GM12878 (cell line): ENCODE measurements at regions not wholly inside any gene's neighbourhood (a gene's known extent, or its start where the extent isn't known, plus 50 kb on each side); places are given as distances from the start of the nearest gene placed in this dataset.

ENCODE experiments used
- ATAC-seq: fragments of 200-7000 bp; cut with Tn5 transposase; 3 replicates; pipeline ENCODE4 v1.9.1; 2020; ENCODE audit warnings: mild to moderate bottlenecking, moderate library complexity
- BruUV-seq: library from RNA; stranded (reverse); fragments of 400-500 nt; replicated peaks from 2 replicates; lab custom pipeline; 2021; lab: Mats Ljungman, UMichigan
- CTCF ChIA-PET: fragments of 300-600 bp; sonication (Branson Sonifier 250); formaldehyde crosslinking; extraction: SDS; loops from one replicate; lab custom pipeline; 2021; ENCODE audit warnings: inconsistent platforms; lab: Yijun Ruan, JAX
- POLR2A ChIA-PET: fragments of 350-600 bp; formaldehyde crosslinking; extraction: SDS; loops from one replicate; lab custom pipeline; 2021; ENCODE audit warnings: inconsistent platforms; lab: Charles Lee
- RAD21 ChIA-PET: fragments of 300-600 bp; sonication (Branson Sonifier 250); formaldehyde crosslinking; loops from one replicate; lab custom pipeline; 2023; ENCODE audit warnings: antibody characterized with exemption; ENCODE audit not compliant: unreplicated experiment; lab: Charles Lee
- SMC1A ChIA-PET: fragments of 300-600 bp; sonication (Branson Sonifier 250); formaldehyde crosslinking; loops from one replicate; lab custom pipeline; 2023; ENCODE audit not compliant: unreplicated experiment, uncharacterized antibody; lab: Charles Lee
- DNase-seq: peaks from one replicate; pipeline ENCODE4 v3.0.0-alpha.2; 2011; ENCODE audit warnings: low read depth, low spot score
- FAIRE-seq: peaks from 3 replicates; lab custom pipeline; 2011; peaks lifted over from hg19 to GRCh38; lab: Jason Lieb, UNC
- H2AFZ ChIP-seq: 2 replicates; pipeline ENCODE4 v1.6.0; 2011; ENCODE audit warnings: low read depth, low read length, control low read depth; ENCODE audit not compliant: control insufficient read depth
- H3K27ac ChIP-seq: 2 replicates; pipeline ENCODE4 v1.5.1; 2011; ENCODE audit warnings: control low read depth; ENCODE audit not compliant: control insufficient read depth, insufficient read depth
- H3K27me3 ChIP-seq, 2 experiments: replicated peaks in 1 of 2; 2 replicates each; pipeline versions ENCODE4 v1.6.0 to v1.6.1; 2011; ENCODE audit warnings: low read length in 1 of 2; ENCODE audit not compliant: control insufficient read depth in 2 of 2, insufficient read depth in 2 of 2
- H3K36me3 ChIP-seq, 2 experiments: 2 replicates each; pipeline ENCODE4 v1.5.1; 2011; ENCODE audit warnings: low read length in 1 of 2; ENCODE audit not compliant: control insufficient read depth in 2 of 2, insufficient read depth in 2 of 2
- H3K4me1 ChIP-seq: 2 replicates; pipeline ENCODE4 v1.6.1; 2011; ENCODE audit warnings: mild to moderate bottlenecking, low read length, moderate library complexity, mixed read lengths; ENCODE audit not compliant: control insufficient read depth, insufficient read depth
- H3K4me2 ChIP-seq: 2 replicates; pipeline ENCODE4 v1.6.0; 2011; ENCODE audit warnings: control low read depth; ENCODE audit not compliant: control insufficient read depth, insufficient read depth
- H3K4me3 ChIP-seq: fragments of 200-600 bp; sonication (generic); 2 replicates; pipeline ENCODE4 v1.5.1; 2016
- H3K79me2 ChIP-seq: 2 replicates; pipeline ENCODE4 v1.6.0; 2011; ENCODE audit warnings: low read length; ENCODE audit not compliant: control insufficient read depth, insufficient read depth
- H3K9ac ChIP-seq: 2 replicates; pipeline ENCODE4 v1.8.0; 2011; ENCODE audit warnings: low read length, control low read depth, mixed read lengths; ENCODE audit not compliant: control insufficient read depth, insufficient read depth
- H3K9me3 ChIP-seq: replicated peaks from 3 replicates; pipeline ENCODE4 v1.5.1; 2011; ENCODE audit warnings: mild to moderate bottlenecking, low read length; ENCODE audit not compliant: control insufficient read depth, insufficient read depth
- H4K20me1 ChIP-seq: 2 replicates; pipeline ENCODE4 v1.6.0; 2011; ENCODE audit not compliant: control insufficient read depth, insufficient read depth
- CREM ChIP-seq: IDR thresholded peaks from 2 replicates; pipeline ENCODE4 v1.6.1; 2014; ENCODE audit warnings: antibody characterized with exemption, low read depth
- ESRRA ChIP-seq: IDR thresholded peaks from 2 replicates; pipeline ENCODE4 v1.6.1; 2012; ENCODE audit warnings: mild to moderate bottlenecking, low read length, improper control_type of control experiment
- HDAC2 ChIP-seq: fragments of 200-600 bp; sonication (generic); IDR thresholded peaks from 2 replicates; pipeline ENCODE4 v1.6.1; 2017
- HDAC6 ChIP-seq: fragments of 200-600 bp; sonication (generic); IDR thresholded peaks from one replicate; pipeline ENCODE4 v1.8.0; 2017; ENCODE audit warnings: antibody characterized with exemption; ENCODE audit not compliant: unreplicated experiment
- MYB ChIP-seq: fragments of 150-350 bp; IDR thresholded peaks from 2 replicates; pipeline ENCODE4 v1.6.1; 2014; ENCODE audit warnings: mild to moderate bottlenecking, low read depth, low read length, borderline replicate concordance
- NBN ChIP-seq: fragments of 450-650 bp; IDR thresholded peaks from 2 replicates; pipeline ENCODE4 v1.6.1; 2016
- NFYA ChIP-seq: IDR thresholded peaks from 2 replicates; pipeline ENCODE4 v1.6.1; 2011; ENCODE audit warnings: low read depth, mild to moderate bottlenecking, low read length, improper control_type of control experiment, borderline replicate concordance
- POLR2AphosphoS2 ChIP-seq: IDR thresholded peaks from 2 replicates; pipeline ENCODE4 v1.6.1; 2011; ENCODE audit warnings: low read depth, mild to moderate bottlenecking, low read length, improper control_type of control experiment, moderate library complexity
- TARDBP ChIP-seq: IDR thresholded peaks from 2 replicates; pipeline ENCODE4 v1.6.1; 2016; ENCODE audit warnings: borderline replicate concordance
- ZNF384 ChIP-seq: IDR thresholded peaks from 2 replicates; pipeline ENCODE4 v1.6.1; 2012; ENCODE audit warnings: low read depth, mild to moderate bottlenecking, low read length, improper control_type of control experiment, borderline replicate concordance
- WGBS: methylation state at CpG from one replicate; pipeline ENCODE4 v1.1.6; 2016; ENCODE audit warnings: low lambda C conversion rate; ENCODE audit not compliant: insufficient replicate concordance, insufficient coverage; ENCODE audit errors: missing lambda C conversion rate; 5-methylcytosine and 5-hydroxymethylcytosine counted together
- in situ Hi-C: fragments of 300-500 bp; cut with MboI; formaldehyde crosslinking; loops from 9 replicates; pipeline ENCODE4 v1.14.3; 2018; ENCODE audit warnings: mixed read lengths
- intact Hi-C: fragments of 100-400 bp; cut with micrococcal nuclease; formaldehyde crosslinking; loops from one replicate; pipeline ENCODE4 v1.14.2; 2022; ENCODE audit not compliant: unreplicated experiment
- TF ChIP-seq, protein P1 (sequence below): IDR thresholded peaks from 2 replicates; pipeline ENCODE4 v1.6.1; 2012; ENCODE audit warnings: low read length, inconsistent platforms
- TF ChIP-seq, protein P2 (sequence below): IDR thresholded peaks from 2 replicates; pipeline ENCODE4 v1.6.1; 2011; ENCODE audit warnings: borderline replicate concordance, low read depth, mild to moderate bottlenecking, moderate library complexity, mixed read lengths, low read length; ENCODE audit not compliant: insufficient read depth; ENCODE audit errors: extremely low read length
- TF ChIP-seq, protein P3 (sequence below): fragments of 150-350 bp; IDR thresholded peaks from 2 replicates; pipeline ENCODE4 v1.6.1; 2014; ENCODE audit warnings: mild to moderate bottlenecking, low read depth, low read length
- TF ChIP-seq, protein P4 (sequence below): fragments of 450-650 bp; IDR thresholded peaks from 2 replicates; pipeline ENCODE4 v1.6.1; 2016; ENCODE audit warnings: mild to moderate bottlenecking
- TF ChIP-seq, protein P5 (sequence below): IDR thresholded peaks from 2 replicates; pipeline ENCODE4 v1.6.1; 2012; ENCODE audit warnings: mild to moderate bottlenecking, low read depth, low read length

DNA sequence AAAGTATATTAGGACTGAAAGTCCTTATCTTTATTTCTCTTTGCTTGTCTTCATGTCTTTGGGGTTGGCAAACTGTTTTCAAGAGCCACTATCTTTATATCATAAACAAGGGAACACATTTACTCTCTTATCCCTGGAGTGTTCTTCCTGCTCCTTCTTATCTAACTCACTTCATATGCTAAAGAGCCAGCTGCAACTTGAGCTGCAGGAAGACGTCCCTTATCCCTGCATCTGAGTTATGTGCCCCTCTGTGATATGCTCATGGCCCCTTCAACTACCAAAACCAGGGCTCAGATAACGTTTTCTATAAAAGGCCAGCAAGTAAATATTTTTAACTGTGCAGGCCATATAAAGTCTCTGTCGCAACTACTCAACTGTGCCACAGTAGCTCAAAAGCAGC lies 137.0 kb upstream of the CRBN start (continued):
- TF ChIP-seq ESRRA = no peak
- TF ChIP-seq POLR2AphosphoS2 = no peak
- TF ChIP-seq ZNF384 = no peak
- TF ChIP-seq, protein P1, sequence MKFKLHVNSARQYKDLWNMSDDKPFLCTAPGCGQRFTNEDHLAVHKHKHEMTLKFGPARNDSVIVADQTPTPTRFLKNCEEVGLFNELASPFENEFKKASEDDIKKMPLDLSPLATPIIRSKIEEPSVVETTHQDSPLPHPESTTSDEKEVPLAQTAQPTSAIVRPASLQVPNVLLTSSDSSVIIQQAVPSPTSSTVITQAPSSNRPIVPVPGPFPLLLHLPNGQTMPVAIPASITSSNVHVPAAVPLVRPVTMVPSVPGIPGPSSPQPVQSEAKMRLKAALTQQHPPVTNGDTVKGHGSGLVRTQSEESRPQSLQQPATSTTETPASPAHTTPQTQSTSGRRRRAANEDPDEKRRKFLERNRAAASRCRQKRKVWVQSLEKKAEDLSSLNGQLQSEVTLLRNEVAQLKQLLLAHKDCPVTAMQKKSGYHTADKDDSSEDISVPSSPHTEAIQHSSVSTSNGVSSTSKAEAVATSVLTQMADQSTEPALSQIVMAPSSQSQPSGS = no peak
- TF ChIP-seq, protein P2, sequence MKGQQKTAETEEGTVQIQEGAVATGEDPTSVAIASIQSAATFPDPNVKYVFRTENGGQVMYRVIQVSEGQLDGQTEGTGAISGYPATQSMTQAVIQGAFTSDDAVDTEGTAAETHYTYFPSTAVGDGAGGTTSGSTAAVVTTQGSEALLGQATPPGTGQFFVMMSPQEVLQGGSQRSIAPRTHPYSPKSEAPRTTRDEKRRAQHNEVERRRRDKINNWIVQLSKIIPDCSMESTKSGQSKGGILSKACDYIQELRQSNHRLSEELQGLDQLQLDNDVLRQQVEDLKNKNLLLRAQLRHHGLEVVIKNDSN = no peak
- TF ChIP-seq, protein P3, sequence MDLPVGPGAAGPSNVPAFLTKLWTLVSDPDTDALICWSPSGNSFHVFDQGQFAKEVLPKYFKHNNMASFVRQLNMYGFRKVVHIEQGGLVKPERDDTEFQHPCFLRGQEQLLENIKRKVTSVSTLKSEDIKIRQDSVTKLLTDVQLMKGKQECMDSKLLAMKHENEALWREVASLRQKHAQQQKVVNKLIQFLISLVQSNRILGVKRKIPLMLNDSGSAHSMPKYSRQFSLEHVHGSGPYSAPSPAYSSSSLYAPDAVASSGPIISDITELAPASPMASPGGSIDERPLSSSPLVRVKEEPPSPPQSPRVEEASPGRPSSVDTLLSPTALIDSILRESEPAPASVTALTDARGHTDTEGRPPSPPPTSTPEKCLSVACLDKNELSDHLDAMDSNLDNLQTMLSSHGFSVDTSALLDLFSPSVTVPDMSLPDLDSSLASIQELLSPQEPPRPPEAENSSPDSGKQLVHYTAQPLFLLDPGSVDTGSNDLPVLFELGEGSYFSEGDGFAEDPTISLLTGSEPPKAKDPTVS = no peak
- TF ChIP-seq TARDBP = no peak
- TF ChIP-seq NFYA = no peak
- TF ChIP-seq MYB = no peak

DNA sequence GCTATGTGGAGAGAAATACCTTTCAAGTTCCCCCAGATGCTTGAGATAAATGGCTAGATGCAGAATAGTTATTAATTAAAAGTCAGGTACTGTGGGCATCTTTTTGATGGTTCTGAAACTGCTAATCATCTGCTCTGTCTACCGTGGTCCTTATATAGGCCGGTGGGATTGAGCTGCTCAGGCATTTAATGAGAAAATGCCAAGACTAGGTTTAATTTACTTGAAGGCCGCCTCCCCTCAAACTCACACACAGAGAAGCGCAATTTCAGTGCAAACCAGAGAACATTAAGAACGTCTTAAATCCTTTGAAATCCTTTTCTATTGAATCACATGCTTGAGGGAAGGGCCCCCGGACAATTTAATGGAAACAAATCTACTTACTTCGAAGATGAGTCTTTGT lies 136.4 kb upstream of the CRBN start:
- no TSS peak for BruUV-seq
- TF ChIP-seq HDAC2 (no peak), HDAC6 (no peak), CREM (no peak), NBN (no peak)
- TF ChIP-seq, protein P4, sequence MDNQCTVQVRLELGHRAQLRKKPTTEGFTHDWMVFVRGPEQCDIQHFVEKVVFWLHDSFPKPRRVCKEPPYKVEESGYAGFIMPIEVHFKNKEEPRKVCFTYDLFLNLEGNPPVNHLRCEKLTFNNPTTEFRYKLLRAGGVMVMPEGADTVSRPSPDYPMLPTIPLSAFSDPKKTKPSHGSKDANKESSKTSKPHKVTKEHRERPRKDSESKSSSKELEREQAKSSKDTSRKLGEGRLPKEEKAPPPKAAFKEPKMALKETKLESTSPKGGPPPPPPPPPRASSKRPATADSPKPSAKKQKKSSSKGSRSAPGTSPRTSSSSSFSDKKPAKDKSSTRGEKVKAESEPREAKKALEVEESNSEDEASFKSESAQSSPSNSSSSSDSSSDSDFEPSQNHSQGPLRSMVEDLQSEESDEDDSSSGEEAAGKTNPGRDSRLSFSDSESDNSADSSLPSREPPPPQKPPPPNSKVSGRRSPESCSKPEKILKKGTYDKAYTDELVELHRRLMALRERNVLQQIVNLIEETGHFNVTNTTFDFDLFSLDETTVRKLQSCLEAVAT = no peak
- TF ChIP-seq, protein P5, sequence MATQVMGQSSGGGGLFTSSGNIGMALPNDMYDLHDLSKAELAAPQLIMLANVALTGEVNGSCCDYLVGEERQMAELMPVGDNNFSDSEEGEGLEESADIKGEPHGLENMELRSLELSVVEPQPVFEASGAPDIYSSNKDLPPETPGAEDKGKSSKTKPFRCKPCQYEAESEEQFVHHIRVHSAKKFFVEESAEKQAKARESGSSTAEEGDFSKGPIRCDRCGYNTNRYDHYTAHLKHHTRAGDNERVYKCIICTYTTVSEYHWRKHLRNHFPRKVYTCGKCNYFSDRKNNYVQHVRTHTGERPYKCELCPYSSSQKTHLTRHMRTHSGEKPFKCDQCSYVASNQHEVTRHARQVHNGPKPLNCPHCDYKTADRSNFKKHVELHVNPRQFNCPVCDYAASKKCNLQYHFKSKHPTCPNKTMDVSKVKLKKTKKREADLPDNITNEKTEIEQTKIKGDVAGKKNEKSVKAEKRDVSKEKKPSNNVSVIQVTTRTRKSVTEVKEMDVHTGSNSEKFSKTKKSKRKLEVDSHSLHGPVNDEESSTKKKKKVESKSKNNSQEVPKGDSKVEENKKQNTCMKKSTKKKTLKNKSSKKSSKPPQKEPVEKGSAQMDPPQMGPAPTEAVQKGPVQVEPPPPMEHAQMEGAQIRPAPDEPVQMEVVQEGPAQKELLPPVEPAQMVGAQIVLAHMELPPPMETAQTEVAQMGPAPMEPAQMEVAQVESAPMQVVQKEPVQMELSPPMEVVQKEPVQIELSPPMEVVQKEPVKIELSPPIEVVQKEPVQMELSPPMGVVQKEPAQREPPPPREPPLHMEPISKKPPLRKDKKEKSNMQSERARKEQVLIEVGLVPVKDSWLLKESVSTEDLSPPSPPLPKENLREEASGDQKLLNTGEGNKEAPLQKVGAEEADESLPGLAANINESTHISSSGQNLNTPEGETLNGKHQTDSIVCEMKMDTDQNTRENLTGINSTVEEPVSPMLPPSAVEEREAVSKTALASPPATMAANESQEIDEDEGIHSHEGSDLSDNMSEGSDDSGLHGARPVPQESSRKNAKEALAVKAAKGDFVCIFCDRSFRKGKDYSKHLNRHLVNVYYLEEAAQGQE = no peak

More for the DNA sequence above, 136.4 kb upstream of the CRBN start:
- SMC1A ChIA-PET = interaction anchor here (0.7 kb wide), 1 partner anchor 34 kb away, joined by 3 read pairs; no protein-coding TSS in a partner anchor
- Histone ChIP-seq H2AFZ (no peak overlapping the region), H3K27ac (no peak overlapping the region), H3K9ac (no peak overlapping the region), H3K27me3 (no peaks in the 10 kb centered on the region), H3K79me2 (no peaks in the 10 kb centered on the region), H3K9me3 (no peaks in the 10 kb centered on the region), H3K4me2 (no peak overlapping the region), H4K20me1 (no peaks in the 10 kb centered on the region), H3K36me3 (no peaks in the 10 kb centered on the region), H3K4me3 (no peak overlapping the region), H3K4me1 (no peaks in the 10 kb centered on the region)
- RAD21 ChIA-PET = no interaction called here
- WGBS = 15% methylated on average over 7 of the region's 7 CpGs
- POLR2A ChIA-PET = no interaction called here
- CTCF ChIA-PET = interaction anchor here (0.5 kb wide), 1 partner anchor 29 kb away, joined by 3 read pairs; no protein-coding TSS in a partner anchor
- FAIRE-seq = no peak
- no peak for ATAC-seq
- in situ Hi-C loops (no loop called here), intact Hi-C loops (no loop called here)
- DNase-seq = no peak
